Muscle of back (tissue), 3 donors: ENCODE measurements at regions not wholly inside any gene's neighbourhood (a gene's known extent, or its start where the extent isn't known, plus 50 kb on each side); places are given as distances from the start of the nearest gene placed in this dataset.

ENCODE experiments used
- DNase-seq, 3 donors: peaks; one replicate each; pipeline versions ENCODE4 v3.0.0 to v3.0.0-alpha.2; 2013

GRCh38 chr13:106736941-106737340, 169.0 kb upstream of the ARGLU1 start:
- no peak for DNase-seq

GRCh38 chr13:106734198-106734597, 166.3 kb upstream of the ARGLU1 start:
- DNase-seq: no peak

DNA sequence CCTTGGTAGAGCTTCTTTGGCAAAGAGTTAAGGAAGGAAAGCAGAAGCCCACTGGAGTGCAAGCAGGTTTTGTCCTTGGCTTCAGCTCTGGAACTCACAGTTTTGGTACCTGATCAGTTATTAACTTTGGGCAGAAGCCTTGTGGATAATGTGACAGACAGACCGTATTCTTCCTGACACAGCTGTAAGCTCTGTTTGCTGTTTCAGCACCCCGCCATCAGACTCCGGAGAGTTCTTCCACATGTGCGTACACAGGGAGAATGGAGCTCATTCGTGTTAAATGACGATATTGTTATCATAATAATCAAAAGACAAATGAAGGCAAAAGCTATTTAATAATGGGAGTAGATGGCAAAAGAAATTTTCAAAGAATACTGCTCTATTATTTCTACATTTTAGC, 155.1 kb upstream of the ARGLU1 start:
- no peak for DNase-seq

- no peak for DNase-seq
Observed at GRCh38 chr13:106722620-106723019, 154.7 kb upstream of the ARGLU1 start.

DNA sequence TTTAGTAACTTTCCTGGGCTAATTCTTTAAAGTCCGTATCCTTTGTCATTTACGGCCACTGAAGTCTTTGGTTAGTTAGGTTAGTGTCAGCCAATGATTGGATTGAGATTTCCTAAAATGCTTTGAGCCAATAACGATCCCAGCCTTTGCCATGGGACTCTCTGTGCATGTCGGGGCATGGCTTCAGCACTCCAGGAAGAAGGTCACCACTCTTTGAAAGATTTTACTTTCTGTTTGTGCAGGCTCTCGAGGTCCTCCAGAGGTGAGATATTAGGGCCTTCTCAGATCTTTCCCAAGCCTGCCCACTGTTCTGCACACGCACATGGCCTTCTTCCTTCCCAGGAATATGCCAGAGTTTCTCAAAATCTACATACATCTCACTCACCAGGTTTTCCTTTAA, 153.7 kb upstream of the ARGLU1 start:
- DNase-seq: no peak

GRCh38 chr13:106714271-106714982, 146.5 kb upstream of the ARGLU1 start:
- no peak for DNase-seq

DNA sequence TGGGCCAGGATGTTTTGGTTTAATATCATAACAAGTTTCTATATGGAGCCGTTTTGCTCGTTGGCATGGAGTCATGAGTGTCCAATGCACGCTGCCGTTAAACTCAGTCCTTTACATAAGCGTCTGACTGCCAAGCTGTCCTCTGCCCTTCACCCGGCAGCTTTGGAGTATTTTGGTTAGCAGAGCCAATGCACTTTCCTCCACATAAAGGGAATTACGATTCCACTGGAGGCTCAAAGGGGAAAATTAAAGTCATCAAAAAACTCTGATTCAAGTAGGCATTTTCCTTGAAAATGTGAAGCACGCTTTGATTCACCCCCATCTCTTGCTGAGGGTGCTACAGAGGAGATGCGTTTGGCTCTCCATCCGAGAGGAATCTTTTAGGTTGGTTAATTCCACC, 144.4 kb upstream of the ARGLU1 start:
- DNase-seq: no peak

- DNase-seq: peak in 2 of 3 donors; percentile 34 to 61
Observed at GRCh38 chr13:106710266-106710665, 142.3 kb upstream of the ARGLU1 start.

DNA sequence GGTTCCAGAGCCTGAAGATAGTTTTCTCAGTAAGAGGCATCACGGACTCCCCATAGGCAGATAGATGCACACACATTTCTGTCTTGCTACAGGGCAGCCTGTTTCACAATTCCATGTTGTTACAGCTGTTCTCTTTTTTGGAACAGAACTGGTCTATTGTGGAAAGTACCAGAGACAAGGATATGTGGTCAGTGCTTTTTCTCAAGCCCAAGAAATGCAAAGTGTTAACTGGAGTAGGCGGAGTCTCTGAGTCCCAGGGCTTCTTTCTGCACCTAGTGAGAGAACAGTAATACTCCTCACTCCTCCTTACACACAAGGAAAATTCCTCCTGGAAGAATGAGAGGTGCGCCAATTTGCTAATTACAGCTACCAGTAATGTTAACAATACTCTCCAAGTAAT, 141.6 kb upstream of the ARGLU1 start:
- peak in 1 of 3 donors; percentile 50 for DNase-seq

GRCh38 chr13:106702505-106702904, 134.6 kb upstream of the ARGLU1 start:
- DNase-seq: no peak

DNA sequence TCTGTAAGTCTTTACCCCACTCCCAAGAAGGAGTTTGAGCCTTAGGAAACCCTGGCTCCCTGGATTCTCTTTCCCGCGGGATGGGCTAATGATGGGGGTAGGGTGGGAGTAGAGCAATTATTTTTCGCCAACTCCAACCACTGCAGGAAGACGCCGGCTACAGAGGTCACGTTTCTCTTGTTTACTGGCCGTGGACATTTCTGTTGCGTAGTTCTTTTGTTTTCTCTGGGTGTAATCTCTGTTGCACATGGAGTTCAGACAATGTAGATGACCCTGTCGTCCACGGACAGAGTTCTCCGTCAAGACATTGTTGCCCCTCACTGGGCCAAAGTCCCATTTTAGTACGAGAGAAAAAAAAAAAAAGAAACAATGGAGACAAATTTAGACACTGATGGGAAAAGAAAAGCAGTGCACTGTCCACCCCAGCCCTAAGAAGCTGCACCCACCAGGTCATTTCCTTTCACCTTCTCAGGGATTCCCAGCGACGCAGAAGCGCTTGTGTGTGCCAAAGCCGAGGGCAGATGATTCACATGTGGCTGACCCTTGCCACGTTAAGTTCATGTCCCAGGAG, 133.9 kb upstream of the ARGLU1 start:
- DNase-seq: peak in 1 of 3 donors; percentile 26

- no peak for DNase-seq
Observed at GRCh38 chr13:106700439-106700838, 132.5 kb upstream of the ARGLU1 start.

GRCh38 chr13:106700007-106700406, 132.1 kb upstream of the ARGLU1 start:
- DNase-seq: no peak

DNA sequence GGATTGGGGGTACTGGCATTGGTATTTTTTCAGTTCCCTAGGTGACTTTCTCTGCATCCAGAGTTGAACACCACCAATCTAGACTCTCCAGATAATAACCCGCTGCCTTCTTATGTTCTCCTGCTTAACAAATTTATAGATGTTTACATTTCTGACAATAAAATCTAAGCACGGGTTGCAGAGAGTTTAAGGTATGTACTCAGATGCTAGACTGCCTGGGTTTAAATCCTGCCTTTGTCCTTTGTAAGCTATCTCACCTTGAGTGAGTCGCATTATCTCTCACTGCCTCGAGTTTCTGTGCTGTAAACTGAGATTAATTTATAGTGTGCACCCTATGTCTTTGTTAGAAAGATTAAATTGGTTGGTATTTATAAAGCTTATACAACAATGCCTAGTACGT, 131.4 kb upstream of the ARGLU1 start:
- DNase-seq: no peak

GRCh38 chr13:106696719-106697118, 128.8 kb upstream of the ARGLU1 start:
- no peak for DNase-seq

DNA sequence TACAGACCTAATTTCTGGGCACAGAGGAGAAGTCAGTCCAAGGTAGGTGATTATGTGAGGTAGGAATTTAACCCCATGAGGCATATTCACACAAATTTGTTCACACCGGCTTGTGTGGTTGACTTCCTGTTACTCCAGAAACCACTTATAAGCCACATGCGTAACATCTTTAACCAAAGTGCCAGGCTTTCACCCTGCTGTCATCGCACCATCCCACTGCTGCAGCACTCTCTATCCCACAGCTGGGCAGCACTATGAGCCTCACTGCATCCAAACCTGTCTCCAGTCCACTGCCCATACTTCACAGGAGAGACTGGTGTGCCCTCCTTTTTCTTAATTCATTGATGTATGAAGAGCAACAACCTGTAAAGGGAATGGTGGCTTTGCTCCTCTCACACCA, 128.2 kb upstream of the ARGLU1 start:
- no peak for DNase-seq

DNA sequence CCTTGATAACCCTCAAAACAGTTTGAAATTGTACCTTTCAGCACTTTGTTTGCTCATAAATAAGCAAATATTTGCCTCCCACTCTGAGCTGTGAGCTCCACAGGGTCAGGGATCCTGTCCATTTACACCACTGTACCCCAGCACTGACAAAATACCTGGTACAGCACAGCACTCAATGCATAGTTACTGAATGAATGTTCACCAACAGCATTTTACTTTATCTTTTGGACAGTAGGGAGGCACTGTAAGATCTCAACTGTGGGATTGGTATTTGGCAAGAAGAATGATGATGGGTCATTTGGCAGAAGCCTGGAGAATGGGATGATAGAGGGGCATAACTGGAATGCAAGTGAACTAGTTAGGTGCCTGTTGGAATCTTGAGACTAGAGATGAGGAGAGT, 127.2 kb upstream of the ARGLU1 start:
- no peak for DNase-seq

DNA sequence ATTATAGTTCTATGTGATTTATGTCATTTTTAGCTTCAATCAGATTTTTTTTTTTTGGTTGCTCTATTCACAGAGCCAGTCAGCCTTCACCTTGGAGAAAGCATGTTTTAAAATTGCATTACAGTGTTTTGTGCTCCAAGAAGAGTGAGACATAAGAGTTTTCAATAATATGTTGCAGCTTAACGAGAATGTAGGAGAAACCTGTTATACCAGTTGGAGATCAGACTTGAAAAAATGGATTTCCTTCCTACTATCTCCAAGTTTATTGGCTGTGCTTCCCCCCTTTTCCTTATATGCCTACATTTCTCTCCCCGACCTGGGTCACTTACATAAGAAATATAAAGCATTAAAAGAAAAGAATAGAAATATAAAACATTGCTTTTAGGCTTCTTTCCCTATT, 123.9 kb upstream of the ARGLU1 start:
- DNase-seq: no peak

DNA sequence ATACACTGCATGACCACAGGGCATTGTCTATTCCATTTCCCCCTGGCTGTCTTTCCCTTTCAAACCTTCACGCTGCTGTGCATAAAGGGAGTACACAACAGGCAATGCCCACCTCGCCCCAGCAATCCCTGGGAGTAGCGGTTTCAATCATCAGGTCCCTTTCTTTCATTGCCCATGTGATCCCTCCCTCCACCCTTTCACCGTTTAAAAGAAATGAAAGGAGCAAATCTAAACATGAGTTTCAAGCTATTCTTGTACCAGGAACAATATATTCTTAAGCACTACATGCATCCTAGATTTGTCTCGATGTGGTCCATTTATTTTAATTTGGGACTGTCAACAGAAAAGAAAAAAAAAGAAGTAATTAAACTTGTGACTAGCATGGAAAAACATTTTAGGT, 123.4 kb upstream of the ARGLU1 start:
- DNase-seq: no peak

- no peak for DNase-seq
Observed at GRCh38 chr13:106690779-106691178, 122.8 kb upstream of the ARGLU1 start.

DNA sequence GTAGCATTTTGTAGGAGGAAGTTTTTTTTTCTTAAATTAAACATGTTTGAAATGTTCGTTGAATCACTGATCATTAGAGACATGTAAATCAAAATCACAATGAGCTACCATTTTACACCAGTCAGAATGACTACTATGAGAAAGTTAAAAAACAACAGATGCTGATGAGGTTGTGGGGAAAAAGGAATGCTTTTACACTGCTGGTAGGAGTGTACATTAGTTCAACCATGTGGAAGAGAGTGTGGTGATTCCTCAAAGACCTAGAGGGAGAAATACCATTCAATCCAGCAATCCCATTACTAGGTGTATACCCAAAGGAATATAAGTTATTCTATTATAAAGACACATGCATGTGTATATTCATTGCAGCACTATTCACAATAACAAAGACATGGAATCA, 122.0 kb upstream of the ARGLU1 start:
- DNase-seq: no peak

GRCh38 chr13:106688940-106689339, 121.0 kb upstream of the ARGLU1 start:
- DNase-seq: no peak

GRCh38 chr13:106686163-106686562, 118.2 kb upstream of the ARGLU1 start:
- DNase-seq: no peak

DNA sequence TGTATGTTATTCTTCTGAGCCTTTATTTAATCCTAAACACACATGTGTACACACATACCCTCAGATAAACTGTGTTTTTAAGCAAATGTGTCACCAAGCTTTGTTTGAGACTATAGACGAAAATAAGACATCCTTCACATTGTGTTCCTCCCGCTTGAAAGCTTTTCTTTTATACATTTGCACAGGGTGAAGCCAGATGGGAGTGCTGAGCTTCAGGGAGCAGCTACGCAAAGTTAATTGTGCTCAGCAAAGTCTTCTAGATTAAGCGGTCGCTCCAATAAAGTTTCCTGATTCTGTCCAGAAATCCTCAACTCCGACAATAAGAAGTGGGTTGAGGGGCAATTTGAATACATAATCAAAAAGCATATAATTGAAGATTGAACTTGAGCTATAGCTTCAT, 117.2 kb upstream of the ARGLU1 start:
- DNase-seq: peak in 1 of 3 donors; percentile 23
